ENCODE measurements at regions not wholly inside any gene's neighbourhood (a gene's known extent, or its start where the extent isn't known, plus 50 kb on each side); places are given as distances from the start of the nearest gene placed in this dataset.

GRCh38 chr1:56285554-56286402 is 293.6 kb downstream of the PLPP3 start:
- TF ChIP-seq POLR2A (IDR thresholded peaks at IDR 0.05; ENCODE audit: low read depth, low read length) (no peak), TAF1 (IDR thresholded peaks at IDR 0.05; ENCODE audit: low read depth, low read length) (no peak)
